Central memory CD4-positive, alpha-beta T cell (primary cell): ENCODE measurements at regions not wholly inside any gene's neighbourhood (a gene's known extent, or its start where the extent isn't known, plus 50 kb on each side); places are given as distances from the start of the nearest gene placed in this dataset.

ENCODE experiments used
- DNase-seq: peaks from one replicate; pipeline ENCODE4 v3.0.0; 2022

DNA sequence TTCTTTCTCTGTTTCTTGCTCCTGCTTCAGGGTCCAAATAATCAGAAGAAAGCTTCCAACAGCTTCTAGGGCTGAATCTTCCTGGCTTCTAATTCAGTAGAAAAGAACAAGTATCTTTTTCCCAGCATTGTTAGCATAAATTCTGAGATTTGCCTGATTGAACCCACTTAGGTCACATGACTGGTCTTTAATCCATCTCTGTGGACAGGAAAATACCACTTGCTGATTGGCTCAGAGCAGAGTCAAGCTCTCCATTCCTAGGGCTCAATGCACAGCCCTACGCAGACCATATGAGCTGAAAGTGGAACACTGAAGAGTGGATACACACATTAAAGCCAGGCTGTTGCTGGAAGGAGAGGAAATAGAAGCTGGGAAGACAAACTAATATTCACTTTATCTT is 99.6 kb upstream of the RPL34 start:
- DNase-seq = no peak

DNA sequence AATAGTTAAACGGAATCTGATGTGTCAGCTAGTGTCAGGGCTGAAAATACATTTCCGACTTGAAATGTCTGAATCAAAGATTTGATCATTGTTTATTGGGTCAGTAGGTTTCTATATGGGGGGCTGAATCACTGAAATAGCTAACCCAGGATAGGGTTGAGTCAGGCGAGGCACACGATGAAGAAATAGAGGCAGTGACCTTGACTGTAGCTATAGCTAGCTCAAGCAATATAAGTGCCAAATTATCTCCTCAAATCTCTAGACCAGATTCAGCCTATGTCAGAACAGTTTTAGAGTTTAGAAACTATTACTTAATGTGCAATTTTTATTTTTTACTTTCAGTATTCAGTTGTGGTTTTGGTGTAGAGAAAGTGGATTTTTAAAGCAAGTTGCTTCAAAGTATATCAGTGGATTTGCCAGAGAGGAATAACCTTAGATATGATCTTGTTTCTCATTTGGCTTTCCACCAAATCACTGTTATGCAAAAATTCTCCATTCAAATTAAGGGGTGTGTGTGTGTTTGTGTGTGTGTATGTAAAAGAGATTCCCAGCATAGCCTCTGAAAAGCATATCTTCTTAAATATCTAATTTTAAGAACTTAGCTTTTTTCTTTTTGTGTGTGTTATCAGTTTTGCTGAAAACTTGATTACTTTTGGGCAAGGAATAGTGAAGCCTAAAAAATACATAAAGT is 100.3 kb upstream of the RPL34 start:
- DNase-seq = no peak

DNA sequence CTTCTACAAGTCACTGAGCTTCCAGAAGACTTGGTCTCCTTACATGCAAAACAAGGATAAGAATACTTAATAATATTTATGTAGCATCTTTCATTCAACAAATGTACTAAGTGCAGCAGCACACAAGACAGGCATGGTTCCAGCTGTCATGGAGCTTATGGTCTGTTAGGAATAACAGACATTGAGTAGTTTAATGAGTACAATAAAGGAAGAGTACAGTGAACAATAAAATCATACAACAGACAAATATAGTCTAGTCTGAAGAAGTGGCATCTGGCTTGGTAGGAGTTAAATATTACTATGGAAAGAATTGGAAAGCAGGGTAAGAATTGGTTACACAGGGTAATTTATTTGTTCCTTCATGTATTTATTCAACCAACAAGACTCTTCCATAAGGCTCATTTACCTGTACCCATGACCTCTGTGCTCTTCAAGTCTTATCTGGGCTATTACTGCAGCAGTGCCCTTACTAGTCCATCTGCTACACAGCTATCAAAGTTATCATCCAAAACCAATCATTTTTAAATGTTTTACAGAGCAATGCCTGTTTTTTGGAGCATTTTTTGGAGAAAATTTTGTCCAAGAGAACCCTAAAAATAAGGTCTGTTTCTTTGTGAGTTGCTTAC is 101.1 kb upstream of the RPL34 start:
- DNase-seq = no peak

DNA sequence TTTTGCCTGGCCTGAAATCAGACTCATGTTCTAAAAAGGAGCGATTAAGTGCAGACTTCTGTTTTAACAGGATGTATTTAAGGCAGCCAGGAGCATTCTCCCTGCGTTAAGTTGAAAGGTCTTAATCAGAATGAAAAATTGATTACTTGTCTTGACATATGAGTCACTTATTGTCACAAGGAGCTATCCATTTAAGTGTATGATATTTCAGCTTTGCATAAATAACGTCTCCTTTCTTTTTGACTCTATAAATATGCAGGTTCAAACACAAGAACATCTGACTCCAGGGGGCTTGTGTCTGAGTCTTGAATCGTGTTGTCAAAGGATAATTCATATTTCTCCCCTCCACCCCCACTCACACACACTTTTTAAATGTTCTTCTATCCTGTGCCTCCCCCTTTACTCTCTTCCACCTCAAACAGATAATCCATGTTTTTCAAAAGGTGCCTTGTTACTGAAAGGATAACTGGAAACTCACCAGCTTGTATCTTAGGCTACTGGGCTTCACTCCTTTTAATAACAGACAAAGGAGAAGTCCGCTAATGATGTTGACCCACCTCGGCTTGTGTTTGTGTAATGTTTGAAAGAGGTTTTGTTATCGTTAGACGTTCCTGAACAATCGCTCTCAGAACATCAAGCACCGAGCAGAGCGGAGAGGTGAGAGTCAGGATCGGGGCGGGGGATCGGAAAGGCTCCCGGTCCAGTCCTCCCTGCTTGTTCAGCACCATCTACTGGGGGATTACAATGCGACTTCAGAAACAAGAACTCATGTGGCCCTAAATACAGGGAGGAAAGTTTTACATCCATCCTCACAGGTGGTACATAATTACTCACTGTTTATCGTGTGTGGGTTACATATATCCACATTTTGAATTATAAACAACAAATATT is 107.5 kb upstream of the RPL34 start:
- DNase-seq = peak; percentile 15

DNA sequence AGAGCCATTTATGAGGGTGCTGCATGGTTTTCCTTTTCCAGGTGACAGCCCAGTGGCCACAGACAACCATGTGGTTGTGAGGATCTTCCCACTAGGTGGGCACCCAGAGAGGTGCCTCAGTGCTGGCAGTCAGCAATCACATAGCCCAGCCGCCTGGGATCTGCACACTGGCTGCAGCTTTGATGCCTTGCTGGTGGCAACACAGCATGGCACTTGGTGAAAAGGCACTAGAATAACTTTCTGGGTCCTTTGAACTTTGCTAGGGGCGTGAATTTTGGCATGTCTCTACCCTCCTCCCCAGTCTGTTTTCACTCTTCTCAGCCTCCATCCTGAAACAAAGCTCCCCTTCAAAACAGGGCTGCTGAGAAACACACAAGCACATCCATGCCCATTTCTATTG is 108.8 kb upstream of the RPL34 start:
- DNase-seq = no peak

DNA sequence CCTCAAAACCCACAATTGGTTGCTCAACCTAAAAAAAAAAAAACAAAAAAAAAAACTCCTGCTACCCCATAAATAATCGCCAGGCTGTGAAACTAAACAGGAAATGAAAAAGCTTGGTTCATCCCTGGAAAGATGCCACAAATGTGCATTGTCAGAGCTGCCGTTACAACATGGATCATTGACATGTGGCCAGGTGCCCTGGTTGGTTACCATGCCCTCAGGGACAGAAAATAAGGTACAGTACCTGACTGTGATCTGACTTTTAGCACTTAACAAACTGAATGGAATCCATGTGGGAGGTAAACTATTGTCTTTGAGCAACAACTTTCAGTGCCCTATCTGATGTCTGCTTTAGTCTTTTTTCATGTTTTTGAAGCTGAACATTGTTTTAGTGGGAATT is 118.0 kb upstream of the RPL34 start:
- DNase-seq = no peak

DNA sequence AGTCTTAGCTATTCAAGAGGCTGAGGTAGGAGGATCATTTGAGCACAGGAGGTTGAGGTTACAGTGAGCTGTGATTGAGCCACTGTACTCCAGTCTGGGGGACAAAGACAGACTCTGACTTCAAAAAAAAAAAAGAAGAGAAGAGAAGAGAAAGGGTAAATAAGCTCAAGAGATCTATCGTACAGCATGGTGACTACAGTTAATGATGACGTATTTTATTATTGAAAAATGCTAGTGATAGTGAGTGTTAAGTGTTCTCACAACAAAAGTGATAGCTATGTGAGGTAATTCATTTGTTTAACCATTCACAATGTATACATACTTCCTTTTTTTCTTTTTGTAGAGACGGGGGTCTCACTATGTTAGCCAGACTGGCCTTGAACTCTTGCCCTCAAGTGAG is 121.5 kb upstream of the RPL34 start:
- no peak for DNase-seq

DNA sequence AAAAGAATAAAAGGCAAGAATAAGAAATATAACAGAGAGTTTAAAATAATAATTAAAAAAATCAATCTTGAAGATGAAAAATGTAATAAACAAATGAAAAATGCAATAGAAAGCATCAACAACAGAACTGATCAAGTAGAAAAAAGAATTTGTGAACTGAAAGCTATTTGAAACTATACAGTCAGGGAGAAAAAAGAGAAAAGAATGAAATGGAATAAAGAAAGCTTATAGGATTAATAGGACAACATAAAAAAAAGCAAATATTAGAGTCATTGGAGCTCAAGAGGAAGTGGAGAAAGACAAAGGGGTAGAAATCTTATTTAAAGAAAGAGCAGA is 126.8 kb upstream of the RPL34 start:
- no peak for DNase-seq

DNA sequence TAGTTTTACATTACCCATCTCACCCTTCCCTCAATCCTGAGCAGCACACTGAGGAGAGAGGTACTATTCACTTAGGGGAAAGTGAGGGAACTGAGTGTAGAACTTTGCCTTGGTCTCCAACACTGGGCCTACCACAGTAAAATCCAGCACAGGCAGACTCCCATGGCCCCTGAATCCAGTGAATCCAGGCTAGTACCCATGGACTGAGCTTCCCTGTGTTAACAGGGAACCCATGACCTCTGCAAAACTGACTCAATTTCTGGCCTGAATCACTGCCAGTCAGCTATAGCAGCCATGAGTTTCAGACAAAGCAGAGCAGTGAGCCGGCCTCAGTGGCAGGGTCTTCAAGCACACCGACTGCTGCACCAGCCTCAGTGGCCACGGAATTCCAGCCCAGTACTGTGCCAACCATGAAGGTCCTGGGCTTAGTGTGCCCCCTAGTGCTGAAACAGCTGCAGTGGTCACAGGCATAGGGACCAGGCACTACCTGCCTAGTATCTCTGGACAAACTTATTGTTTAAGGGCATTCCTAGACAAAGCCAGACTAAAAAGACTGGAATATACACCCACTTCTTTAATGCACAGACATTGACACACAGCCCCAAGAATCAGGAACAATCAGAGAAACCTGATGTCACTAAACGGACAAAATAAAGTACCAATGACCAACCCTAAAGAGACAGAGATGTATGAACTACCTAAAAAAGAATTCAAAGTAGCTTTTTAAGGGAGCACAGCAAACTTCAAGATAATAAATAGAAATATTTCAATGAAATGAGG is 127.4 kb upstream of the RPL34 start:
- peak; percentile 11 for DNase-seq

DNA sequence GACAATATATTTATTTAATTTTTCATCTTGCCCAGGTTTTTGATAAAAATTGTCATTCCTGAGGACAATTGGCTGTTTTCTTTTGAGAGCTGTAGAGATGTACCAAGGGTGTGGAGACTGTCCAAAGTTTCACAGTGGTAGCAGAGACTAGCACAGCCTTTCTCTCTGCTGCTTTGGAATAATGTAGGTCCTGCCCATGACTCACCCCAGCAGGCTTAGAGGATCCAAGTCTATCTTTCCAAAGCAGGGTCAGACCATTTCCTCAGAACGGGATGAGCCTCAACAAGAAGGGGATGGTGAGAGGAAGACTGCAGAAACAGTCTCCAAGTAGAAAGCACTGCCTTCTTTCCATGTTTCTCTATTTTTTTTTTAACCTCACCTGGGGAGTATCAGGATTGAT is 131.5 kb upstream of the RPL34 start:
- no peak for DNase-seq

DNA sequence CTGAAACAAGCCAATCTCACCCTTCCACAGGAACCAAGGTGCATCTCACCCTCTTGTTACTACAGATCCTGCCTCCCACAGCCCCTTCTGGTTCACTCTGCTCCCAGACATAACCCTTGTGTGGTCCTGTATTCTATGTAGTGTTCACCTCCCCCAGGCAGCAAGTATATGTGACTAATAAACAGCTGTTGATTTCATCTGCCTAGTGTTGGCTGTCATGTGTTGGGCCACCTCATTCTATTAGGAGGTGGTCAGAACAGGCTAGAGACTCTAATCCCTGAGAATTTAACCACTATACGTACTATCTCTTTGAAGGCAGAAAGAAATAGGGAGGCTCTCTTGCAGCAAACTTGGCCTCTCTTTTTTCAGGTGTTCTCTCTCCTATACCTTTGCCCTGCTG is 134.3 kb upstream of the RPL34 start:
- DNase-seq = no peak

DNA sequence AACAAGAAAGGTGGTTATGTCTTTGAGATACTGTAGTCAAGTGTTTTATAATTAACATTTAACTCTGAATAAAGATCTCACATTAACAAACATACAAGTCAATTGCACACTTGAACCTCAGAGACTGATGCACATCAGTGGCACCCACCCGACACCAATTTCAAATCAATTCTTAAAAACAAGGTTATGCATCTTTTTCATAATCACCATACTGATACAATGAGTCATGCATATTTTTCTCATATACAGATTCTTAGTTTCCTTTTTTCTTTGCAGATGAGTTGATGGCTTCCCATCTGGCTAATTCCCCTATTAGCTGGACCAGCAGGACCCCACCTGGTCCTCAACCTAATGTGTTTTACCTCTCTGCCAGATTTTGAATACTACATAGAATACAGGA is 136.2 kb upstream of the RPL34 start:
- no peak for DNase-seq

DNA sequence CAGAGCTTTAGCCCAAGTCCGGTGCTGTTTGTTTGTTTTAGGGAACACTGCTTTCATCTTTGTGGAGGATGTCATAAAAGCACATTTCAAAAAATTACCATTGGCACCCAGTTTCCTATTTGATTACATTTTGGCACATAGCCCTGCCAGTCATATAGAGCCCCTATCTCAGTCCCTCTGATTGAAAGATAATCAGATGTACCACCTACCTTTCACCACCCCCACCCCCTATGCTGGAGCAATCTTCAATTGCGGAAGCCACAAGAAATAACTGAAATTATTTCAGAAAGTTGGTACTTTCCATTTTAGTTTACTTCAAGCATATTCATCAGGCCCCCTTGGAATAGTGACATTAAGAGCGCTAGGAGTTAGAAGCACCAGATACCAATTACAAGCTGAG is 136.7 kb upstream of the RPL34 start:
- DNase-seq = no peak

DNA sequence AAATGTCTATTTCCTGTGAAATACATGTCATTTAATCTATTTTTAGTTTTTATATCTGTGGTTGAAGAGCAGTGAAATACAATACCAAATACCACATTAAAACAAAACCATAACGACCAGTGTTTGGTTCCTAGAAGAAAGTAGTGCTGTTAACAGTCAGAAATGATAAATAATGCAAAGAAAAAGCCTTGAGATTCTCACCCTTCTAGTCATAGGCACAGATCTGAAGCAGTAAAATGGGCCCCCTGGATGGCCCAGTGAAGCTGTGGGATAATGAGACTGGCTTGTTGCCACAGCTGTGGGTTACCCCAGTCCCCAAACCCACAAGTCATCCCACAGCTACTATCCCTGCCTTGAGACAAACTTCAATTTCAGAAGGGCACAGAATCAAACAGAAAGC is 137.3 kb upstream of the RPL34 start:
- peak; percentile 5 for DNase-seq

DNA sequence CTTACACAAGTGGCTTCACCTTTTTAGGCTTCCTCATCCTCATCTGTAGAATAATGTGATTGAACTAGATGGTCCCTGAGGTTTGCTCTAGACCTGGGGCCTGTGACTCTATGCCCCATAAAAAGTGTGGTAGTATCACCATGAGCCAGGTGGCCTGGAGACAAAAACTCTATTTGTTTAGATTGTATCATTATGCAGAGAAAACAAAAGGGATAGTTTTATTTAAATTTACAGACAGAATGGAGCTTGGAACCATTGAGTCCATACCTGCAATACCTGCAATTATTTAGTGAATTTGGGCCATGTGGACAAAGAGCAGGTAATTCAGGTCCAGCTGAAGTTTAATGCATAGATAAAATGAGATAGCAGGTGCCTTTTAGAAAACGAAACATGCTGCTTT is 139.5 kb upstream of the RPL34 start:
- no peak for DNase-seq

DNA sequence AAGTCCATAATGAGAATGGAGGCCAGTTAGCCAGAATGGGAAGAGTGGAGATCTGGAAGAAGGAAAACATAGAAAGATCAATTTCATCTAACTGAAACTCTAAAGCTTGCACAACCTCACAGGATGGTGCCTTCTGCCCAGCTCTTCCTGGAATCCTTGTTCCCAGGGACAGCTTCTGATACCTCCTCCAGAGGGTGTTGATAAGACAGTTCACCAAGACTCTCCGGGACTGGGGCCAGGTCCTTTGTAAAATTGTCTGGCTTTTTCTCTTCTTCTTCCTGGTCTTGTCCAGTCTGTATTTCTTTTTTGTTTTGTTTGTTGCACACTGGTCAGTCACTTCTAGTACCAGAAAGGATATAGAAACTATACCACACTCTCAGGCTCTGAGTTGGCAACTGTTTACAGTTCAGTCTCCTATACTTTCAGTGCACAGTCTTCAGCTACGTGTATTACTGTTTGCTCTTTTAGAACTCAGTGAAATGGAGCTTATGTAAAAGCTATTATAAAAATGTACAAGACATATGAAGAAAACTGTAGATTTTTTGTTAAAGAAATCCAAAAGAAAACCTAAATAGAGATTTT is 142.8 kb upstream of the RPL34 start:
- DNase-seq = no peak

DNA sequence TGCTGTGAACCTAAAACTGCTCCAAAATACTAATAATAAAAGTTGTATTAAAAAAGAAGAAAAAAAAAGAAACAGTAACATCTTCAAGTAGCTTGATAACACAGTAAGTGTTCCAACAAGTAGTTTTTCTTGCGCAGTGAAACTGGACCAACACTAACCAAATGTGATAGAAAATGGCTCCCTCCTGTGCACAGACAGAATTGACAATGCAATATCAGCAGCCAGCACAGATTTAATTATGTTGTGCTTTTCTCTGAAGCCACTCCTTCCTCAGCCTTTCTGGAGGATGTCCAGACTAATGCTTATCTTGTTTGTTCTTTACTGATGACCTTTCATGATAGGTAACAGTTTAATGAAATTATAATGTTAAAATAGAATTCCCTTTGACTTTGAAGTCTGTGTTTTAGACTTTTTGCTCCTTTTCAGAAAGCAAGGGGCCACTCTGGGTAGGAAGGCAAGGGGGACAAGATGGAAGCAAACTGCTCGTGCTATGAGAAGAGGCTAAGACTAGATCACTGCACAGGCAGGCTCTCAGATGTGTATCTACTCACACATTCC is 147.1 kb upstream of the RPL34 start:
- DNase-seq = no peak

DNA sequence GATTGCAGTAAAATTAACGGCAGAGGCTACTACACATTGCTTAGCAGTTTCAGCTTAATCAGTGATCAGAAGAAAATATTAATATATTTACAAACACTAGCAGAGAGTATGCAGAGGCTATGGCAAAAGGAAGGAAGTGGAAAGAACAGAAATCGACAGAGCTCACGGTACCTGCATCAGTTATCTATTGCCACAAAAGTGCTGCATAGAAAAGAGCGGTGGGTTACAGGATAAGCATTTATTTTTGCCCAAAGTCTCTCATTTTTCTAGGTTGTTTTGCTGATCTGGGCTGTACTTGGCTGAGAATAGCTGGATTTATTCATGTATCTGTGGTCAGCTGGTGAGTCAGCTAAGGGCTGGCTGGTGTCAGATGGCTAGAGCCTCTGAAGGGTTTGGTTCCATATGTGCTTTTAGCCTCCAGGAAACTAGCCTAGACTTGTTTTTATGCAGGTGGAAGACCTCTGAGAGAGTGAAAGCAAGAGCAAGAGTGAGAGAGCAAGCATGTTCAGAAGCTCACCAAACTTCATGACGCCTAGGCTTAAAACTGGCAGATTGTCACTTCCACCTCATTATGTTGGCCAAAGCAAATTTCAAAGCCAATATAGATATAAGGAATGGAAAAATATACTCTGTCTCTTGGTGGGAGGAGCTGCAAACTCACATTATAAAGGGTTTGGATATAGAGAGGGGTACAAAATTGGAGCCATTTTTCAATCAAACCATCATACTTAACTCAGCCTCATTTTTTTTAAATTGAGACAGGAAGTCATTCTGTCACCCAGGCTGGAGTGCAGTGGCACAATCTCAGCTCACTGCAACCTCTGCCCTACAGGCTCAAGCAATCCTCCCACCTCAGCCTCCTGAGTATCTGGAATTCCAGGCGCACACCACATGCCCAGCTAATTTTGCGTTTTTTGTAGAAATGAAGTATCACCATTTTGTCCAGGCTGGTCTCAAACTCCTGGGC is 153.2 kb upstream of the RPL34 start:
- peak; percentile 15 for DNase-seq

DNA sequence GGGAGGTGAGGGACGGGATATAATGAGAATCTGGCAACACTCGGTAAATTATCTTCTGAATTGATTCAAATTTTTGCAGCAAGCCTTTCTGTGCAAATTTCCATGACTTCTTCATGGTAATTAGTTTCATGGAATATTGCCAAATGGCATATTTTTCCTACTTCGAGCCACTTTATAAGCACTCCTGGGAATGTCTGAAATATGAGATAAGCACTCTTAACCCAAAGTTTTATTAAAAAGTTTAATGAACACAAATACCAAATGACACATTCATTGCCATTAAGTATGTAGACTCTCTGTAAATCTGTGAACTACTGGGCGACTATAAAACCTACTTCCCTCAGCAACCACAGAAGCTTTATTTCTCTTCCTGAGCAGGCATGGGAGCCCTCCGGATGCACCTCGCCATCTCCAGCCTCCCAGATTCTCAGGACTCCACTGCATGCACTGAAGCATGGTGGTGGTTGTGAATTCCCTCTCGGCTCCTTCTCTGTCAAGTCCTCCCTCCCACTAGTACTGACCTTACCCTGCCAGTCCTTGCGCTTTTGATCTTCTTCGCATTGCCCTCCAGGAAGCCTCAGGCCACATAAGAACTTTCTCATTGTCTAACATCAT is 154.4 kb upstream of the RPL34 start:
- no peak for DNase-seq

DNA sequence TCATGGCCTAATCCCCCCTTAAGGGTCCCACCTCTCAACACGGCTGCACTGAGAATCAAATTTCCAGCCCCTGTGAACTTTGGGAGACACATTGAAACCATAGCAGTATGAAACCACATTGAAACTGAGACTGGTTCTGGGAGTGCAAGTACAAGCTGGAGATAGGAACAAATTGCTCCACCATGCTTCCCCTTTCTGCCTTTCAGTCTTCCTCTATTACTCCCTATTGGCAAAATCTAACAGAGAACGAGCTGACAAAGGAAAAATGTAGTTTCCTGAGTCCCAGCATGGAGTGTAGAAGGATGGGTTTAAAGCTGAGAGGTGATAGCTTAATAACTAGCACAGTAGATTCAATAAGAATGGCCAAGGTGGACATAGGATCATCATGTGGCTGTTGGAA is 161.7 kb upstream of the RPL34 start:
- DNase-seq = no peak

DNA sequence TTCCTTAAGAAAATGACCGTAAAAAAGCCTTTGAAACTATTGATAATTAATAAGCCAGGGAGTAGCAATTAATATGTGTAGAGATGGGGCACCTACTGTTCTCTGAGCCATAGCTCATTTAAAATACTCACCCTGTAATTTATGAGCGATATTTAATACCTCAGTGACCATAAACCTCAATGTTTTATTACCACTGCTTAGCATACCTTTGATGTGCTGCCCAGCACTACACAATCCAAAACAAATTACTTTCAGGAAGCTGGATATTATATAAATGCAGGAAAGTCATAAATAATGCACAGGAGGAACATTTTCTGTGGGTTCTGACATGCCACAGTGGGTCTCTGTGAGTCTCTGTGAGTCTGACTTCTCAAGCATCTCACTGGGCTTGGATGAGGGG is 166.1 kb upstream of the RPL34 start:
- no peak for DNase-seq
